ENCODE measurements at regions not wholly inside any gene's neighbourhood (a gene's known extent, or its start where the extent isn't known, plus 50 kb on each side); places are given as distances from the start of the nearest gene placed in this dataset.

DNA sequence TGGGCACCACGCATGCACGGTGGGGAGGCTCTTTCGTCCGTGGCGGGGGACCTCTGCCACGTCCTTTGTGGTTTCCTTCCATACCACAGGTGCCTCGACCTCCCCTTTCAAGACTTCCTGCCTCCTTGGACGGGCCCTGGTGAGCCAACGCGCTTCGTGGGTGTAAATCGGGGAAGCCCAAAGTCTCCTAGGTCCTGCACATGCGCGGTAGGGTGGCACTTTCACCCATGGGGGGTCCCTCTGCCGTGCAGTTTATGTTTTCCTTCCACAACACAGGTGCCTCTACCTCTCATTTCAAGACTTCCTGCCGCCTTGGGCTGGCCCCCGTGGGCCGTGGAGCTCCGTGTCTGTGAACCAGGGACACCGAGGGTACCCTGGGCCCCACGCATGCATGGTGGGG is 349.7 kb downstream of the ALG10 start:
- TF ChIP-seq, protein P1, sequence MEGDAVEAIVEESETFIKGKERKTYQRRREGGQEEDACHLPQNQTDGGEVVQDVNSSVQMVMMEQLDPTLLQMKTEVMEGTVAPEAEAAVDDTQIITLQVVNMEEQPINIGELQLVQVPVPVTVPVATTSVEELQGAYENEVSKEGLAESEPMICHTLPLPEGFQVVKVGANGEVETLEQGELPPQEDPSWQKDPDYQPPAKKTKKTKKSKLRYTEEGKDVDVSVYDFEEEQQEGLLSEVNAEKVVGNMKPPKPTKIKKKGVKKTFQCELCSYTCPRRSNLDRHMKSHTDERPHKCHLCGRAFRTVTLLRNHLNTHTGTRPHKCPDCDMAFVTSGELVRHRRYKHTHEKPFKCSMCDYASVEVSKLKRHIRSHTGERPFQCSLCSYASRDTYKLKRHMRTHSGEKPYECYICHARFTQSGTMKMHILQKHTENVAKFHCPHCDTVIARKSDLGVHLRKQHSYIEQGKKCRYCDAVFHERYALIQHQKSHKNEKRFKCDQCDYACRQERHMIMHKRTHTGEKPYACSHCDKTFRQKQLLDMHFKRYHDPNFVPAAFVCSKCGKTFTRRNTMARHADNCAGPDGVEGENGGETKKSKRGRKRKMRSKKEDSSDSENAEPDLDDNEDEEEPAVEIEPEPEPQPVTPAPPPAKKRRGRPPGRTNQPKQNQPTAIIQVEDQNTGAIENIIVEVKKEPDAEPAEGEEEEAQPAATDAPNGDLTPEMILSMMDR (IDR thresholded peaks at IDR 0.05), result no peak
- no peak for TF ChIP-seq POLR2A (IDR thresholded peaks at IDR 0.05)
